PC-3 (cell line): ENCODE measurements at regions not wholly inside any gene's neighbourhood (a gene's known extent, or its start where the extent isn't known, plus 50 kb on each side); places are given as distances from the start of the nearest gene placed in this dataset.

Experiments
- ATAC-seq: fragments of 200-7000 bp; cut with Tn5 transposase; 2 replicates; pipeline ENCODE4 v1.9.1; 2020; ENCODE audit warnings: mild to moderate bottlenecking, moderate library complexity
- BruUV-seq: library from RNA; stranded (reverse); fragments of 400-500 nt; replicated peaks from 2 replicates; lab custom pipeline; 2021; lab: Mats Ljungman, UMichigan
- CTCF ChIA-PET: fragments of 300-600 bp; sonication (Branson Sonifier 250); formaldehyde crosslinking; loops from one replicate; lab custom pipeline; 2022; ENCODE audit warnings: antibody characterized with exemption; lab: Charles Lee
- POLR2A ChIA-PET: fragments of 300-600 bp; sonication (Branson Sonifier 250); formaldehyde crosslinking; loops from one replicate; lab custom pipeline; 2022; ENCODE audit warnings: antibody characterized with exemption; ENCODE audit not compliant: unreplicated experiment; lab: Charles Lee
- DNase-seq: peaks from one replicate; pipeline ENCODE4 v3.0.0-alpha.2; 2015
- H2AFZ ChIP-seq: fragments of 300-600 bp; sonication (generic); 2 replicates; pipeline ENCODE4 v1.6.0; 2016; ENCODE audit warnings: antibody characterized with exemption, low read length
- H3F3A ChIP-seq: fragments of 300-600 bp; sonication (generic); one replicate; pipeline ENCODE4 v1.6.0; 2017; ENCODE audit warnings: antibody characterized with exemption, low read length, control low read depth, mild to moderate bottlenecking; ENCODE audit not compliant: unreplicated experiment
- H3K27ac ChIP-seq: fragments of 300-600 bp; sonication (generic); 2 replicates; pipeline ENCODE4 v1.5.1; 2016; ENCODE audit warnings: mild to moderate bottlenecking, low read length
- H3K27me3 ChIP-seq: fragments of 300-600 bp; sonication (generic); 2 replicates; pipeline ENCODE4 v1.6.1; 2016; ENCODE audit warnings: low read length, mixed read lengths
- H3K36me3 ChIP-seq: fragments of 300-600 bp; sonication (generic); 2 replicates; pipeline ENCODE4 v1.6.1; 2016; ENCODE audit warnings: low read depth, mixed run types, low read length, mixed read lengths
- H3K4me1 ChIP-seq: fragments of 300-600 bp; sonication (generic); 2 replicates; pipeline ENCODE4 v1.5.1; 2016; ENCODE audit warnings: low read length; ENCODE audit not compliant: insufficient read depth
- H3K4me2 ChIP-seq: fragments of 300-600 bp; sonication (generic); 2 replicates; pipeline ENCODE4 v1.6.0; 2016; ENCODE audit warnings: low read length
- H3K4me3 ChIP-seq: fragments of 300-600 bp; sonication (generic); 2 replicates; pipeline ENCODE4 v1.5.1; 2016; ENCODE audit warnings: mild to moderate bottlenecking, low read length, mixed read lengths
- H3K79me2 ChIP-seq: fragments of 300-600 bp; sonication (generic); 2 replicates; pipeline ENCODE4 v1.6.1; 2017; ENCODE audit warnings: low read length, mixed read lengths
- H3K9ac ChIP-seq: fragments of 300-600 bp; sonication (generic); 2 replicates; pipeline ENCODE4 v1.6.0; 2016; ENCODE audit warnings: mild to moderate bottlenecking, low read length
- H3K9me2 ChIP-seq: fragments of 300-600 bp; sonication (generic); replicated peaks from 2 replicates; pipeline ENCODE4 v1.6.1; 2016; ENCODE audit warnings: mixed run types, low read length, mixed read lengths
- H3K9me3 ChIP-seq: fragments of 300-600 bp; sonication (generic); 2 replicates; pipeline ENCODE4 v1.6.1; 2016; ENCODE audit warnings: low read length, mixed read lengths
- H4K20me1 ChIP-seq: fragments of 300-600 bp; sonication (generic); 2 replicates; pipeline ENCODE4 v1.6.1; 2016; ENCODE audit warnings: low read length, mixed read lengths
- EZH2 ChIP-seq: fragments of 300-600 bp; sonication (generic); IDR thresholded peaks from one replicate; pipeline ENCODE4 v1.6.1; 2017; ENCODE audit warnings: antibody characterized with exemption, mild to moderate bottlenecking, low read length; ENCODE audit not compliant: unreplicated experiment
- EZH2phosphoT487 ChIP-seq: fragments of 300-600 bp; sonication (generic); IDR thresholded peaks from 2 replicates; pipeline ENCODE4 v1.6.1; 2018; ENCODE audit warnings: mild to moderate bottlenecking, antibody characterized with exemption, low read length, borderline replicate concordance
- intact Hi-C: fragments of 100-400 bp; cut with micrococcal nuclease; formaldehyde crosslinking; loops from 2 replicates; pipeline ENCODE4 v1.9.0; 2023
- TF ChIP-seq, protein P1 (sequence below): fragments of 300-600 bp; sonication (generic); conservative IDR thresholded peaks from 2 replicates; pipeline ENCODE4 v1.5.1; 2017; ENCODE audit warnings: antibody characterized with exemption, low read depth, mild to moderate bottlenecking, low read length

DNA sequence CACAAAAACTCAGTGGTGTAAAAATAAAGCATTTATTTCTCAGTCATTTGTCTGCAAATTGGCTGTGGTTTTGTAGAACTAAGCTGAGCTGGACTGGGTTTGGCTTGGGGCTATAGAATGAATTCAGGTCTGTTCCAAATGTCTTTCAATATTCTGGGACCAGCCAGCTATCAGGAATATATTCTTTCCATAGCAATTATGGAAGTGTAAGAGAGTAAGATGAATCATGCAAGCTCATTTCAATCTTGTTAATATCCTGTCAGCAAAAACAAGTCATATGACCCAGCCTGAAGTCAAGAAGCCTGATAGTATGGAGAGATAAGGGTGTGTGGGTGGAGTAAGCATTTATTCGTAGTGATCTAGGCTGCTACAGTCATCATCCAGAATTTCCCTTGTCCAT lies 481.0 kb upstream of the CDH2 start:
- no peaks in the 10 kb centered on the region for H3K9me3 ChIP-seq
- CTCF ChIA-PET: interaction anchor here (0.7 kb wide), 1 partner anchor 217 kb away, joined by 5 read pairs; no protein-coding TSS in a partner anchor
- no peaks in the 10 kb centered on the region for H3K27me3 ChIP-seq
- H2AFZ ChIP-seq: no peak overlapping the region
- DNase-seq (peak; percentile 55), ATAC-seq (peak; percentile 67)
- H3K27ac ChIP-seq: no peak overlapping the region
- H3K4me1 ChIP-seq: peaks cover 22% of the 10 kb centered on the region
- intact Hi-C loops: loop anchor here (5.0 to 10.0 kb wide), 2 partner anchors 109 to 293 kb away; no protein-coding TSS in a partner anchor
- no peaks in the 10 kb centered on the region for H3K79me2 ChIP-seq
- no TSS peak for BruUV-seq
- no peak for TF ChIP-seq EZH2phosphoT487
- TF ChIP-seq, protein P1, sequence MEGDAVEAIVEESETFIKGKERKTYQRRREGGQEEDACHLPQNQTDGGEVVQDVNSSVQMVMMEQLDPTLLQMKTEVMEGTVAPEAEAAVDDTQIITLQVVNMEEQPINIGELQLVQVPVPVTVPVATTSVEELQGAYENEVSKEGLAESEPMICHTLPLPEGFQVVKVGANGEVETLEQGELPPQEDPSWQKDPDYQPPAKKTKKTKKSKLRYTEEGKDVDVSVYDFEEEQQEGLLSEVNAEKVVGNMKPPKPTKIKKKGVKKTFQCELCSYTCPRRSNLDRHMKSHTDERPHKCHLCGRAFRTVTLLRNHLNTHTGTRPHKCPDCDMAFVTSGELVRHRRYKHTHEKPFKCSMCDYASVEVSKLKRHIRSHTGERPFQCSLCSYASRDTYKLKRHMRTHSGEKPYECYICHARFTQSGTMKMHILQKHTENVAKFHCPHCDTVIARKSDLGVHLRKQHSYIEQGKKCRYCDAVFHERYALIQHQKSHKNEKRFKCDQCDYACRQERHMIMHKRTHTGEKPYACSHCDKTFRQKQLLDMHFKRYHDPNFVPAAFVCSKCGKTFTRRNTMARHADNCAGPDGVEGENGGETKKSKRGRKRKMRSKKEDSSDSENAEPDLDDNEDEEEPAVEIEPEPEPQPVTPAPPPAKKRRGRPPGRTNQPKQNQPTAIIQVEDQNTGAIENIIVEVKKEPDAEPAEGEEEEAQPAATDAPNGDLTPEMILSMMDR: no peak
- no peak for TF ChIP-seq EZH2
- H3F3A ChIP-seq: no peaks in the 10 kb centered on the region
- H3K4me2 ChIP-seq: no peak overlapping the region
- H3K36me3 ChIP-seq: no peaks in the 10 kb centered on the region
- H3K9me2 ChIP-seq: no peaks in the 10 kb centered on the region
- no peak overlapping the region for H3K9ac ChIP-seq
- no peaks in the 10 kb centered on the region for H4K20me1 ChIP-seq
- H3K4me3 ChIP-seq: no peak overlapping the region
- POLR2A ChIA-PET: no interaction called here

DNA sequence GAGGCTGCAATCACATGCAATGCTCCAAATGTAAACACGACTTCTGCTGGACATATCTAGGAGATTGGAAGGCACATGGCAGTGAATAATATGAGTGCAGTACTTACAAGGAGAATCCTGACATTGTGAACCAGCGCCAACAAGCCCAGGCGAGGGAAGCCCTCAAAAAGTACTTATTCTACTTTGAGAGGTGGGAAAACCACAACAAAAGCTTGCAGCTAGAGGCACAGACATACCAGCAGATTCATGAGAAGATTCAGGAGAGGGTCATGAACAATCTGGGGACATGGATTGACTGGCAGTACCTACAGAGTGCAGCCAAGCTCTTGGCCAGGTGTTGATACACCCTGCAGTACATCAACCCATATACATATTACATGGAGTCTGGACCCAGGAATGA lies 475.7 kb upstream of the CDH2 start:
- no peak overlapping the region for H2AFZ ChIP-seq
- ChIA-PET CTCF (no interaction called here), POLR2A (no interaction called here)
- H3K4me2 ChIP-seq: no peak overlapping the region
- no peaks in the 10 kb centered on the region for H3K36me3 ChIP-seq
- no peaks in the 10 kb centered on the region for H3K27me3 ChIP-seq
- DNase-seq: no peak
- intact Hi-C loops: loop anchor here (10.0 kb wide), 1 partner anchor 288 kb away; no protein-coding TSS in a partner anchor
- H3K27ac ChIP-seq: no peak overlapping the region
- H3K79me2 ChIP-seq: no peaks in the 10 kb centered on the region
- H4K20me1 ChIP-seq: no peaks in the 10 kb centered on the region
- H3K4me1 ChIP-seq: peaks cover 13% of the 10 kb centered on the region
- H3F3A ChIP-seq: no peaks in the 10 kb centered on the region
- no peaks in the 10 kb centered on the region for H3K9me3 ChIP-seq
- no peak overlapping the region for H3K9ac ChIP-seq
- no TSS peak for BruUV-seq
- TF ChIP-seq EZH2: no peak
- TF ChIP-seq EZH2phosphoT487: no peak
- TF ChIP-seq, protein P1: no peak
- H3K9me2 ChIP-seq: no peaks in the 10 kb centered on the region
- ATAC-seq: no peak
- H3K4me3 ChIP-seq: no peak overlapping the region

DNA sequence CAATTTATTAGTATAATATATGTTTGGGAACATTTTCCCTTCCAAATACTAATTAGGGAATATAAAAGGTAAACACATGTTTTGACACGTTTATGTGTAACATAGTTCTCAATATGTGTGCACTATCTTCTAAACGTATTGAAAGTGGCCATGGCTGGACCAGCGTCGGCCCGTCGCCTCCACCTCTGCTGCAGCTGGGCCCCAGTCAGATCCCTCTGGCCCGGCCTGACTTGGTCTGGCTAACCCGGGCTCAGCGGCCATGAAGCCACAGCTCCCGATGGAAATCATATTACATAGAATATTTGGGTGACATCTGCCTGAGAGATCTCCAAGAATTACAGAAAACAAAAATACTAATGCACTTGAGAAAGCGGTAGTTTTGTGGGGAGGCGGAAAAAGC lies 474.4 kb upstream of the CDH2 start:
- no peak overlapping the region for H3K4me2 ChIP-seq
- DNase-seq (no peak), ATAC-seq (no peak)
- H3K4me3 ChIP-seq: no peak overlapping the region
- no peaks in the 10 kb centered on the region for H3K9me2 ChIP-seq
- H4K20me1 ChIP-seq: no peaks in the 10 kb centered on the region
- no peaks in the 10 kb centered on the region for H3K36me3 ChIP-seq
- no peaks in the 10 kb centered on the region for H3K79me2 ChIP-seq
- no peaks in the 10 kb centered on the region for H3K9me3 ChIP-seq
- H3K9ac ChIP-seq: no peak overlapping the region
- ChIA-PET POLR2A (interaction anchor here (0.5 kb wide), 1 partner anchor 29 kb away, joined by 3 read pairs; no protein-coding TSS in a partner anchor), CTCF (no interaction called here)
- no peak overlapping the region for H2AFZ ChIP-seq
- no peaks in the 10 kb centered on the region for H3F3A ChIP-seq
- TF ChIP-seq EZH2phosphoT487 (no peak), EZH2 (no peak)
- TF ChIP-seq, protein P1: no peak
- H3K27me3 ChIP-seq: no peaks in the 10 kb centered on the region
- intact Hi-C loops: loop anchor here (10.0 kb wide), 1 partner anchor 286 kb away; no protein-coding TSS in a partner anchor
- H3K27ac ChIP-seq: no peak overlapping the region
- no peaks in the 10 kb centered on the region; the same call in 1 of the 2 replicates for H3K4me1 ChIP-seq
- no TSS peak for BruUV-seq
